ENCODE measurements at regions not wholly inside any gene's neighbourhood (a gene's known extent, or its start where the extent isn't known, plus 50 kb on each side); places are given as distances from the start of the nearest gene placed in this dataset.

- TF ChIP-seq CTCF (conservative IDR thresholded peaks at IDR 0.05; ENCODE audit: low read depth, low read length), result no peak
- H3K4me3 ChIP-seq (ENCODE audit: low read length), result no peak overlapping the region
- DNase-seq (ENCODE audit: low read depth), result no peak
Observed at GRCh38 chr20:11110535-11110934, 436.7 kb upstream of the JAG1 start.

- DNase-seq (ENCODE audit: low read depth), result no peak
- no peak for TF ChIP-seq CTCF (conservative IDR thresholded peaks at IDR 0.05; ENCODE audit: low read depth, low read length)
- no peak overlapping the region for H3K4me3 ChIP-seq (ENCODE audit: low read length)
Observed at GRCh38 chr20:11111191-11111590, 437.4 kb upstream of the JAG1 start.

- DNase-seq (ENCODE audit: low read depth), result no peak
- no peak for TF ChIP-seq CTCF (conservative IDR thresholded peaks at IDR 0.05; ENCODE audit: low read depth, low read length)
- H3K4me3 ChIP-seq (ENCODE audit: low read length), result no peak overlapping the region
Observed at GRCh38 chr20:11112832-11113231, 439.0 kb upstream of the JAG1 start.

- H3K4me3 ChIP-seq (ENCODE audit: low read length), result no peak overlapping the region
- DNase-seq (ENCODE audit: low read depth), result no peak
- TF ChIP-seq CTCF (conservative IDR thresholded peaks at IDR 0.05; ENCODE audit: low read depth, low read length), result no peak
Observed at GRCh38 chr20:11114382-11114781, 440.6 kb upstream of the JAG1 start.

GRCh38 chr20:11117808-11118528, 444.2 kb upstream of the JAG1 start:
- DNase-seq (ENCODE audit: low read depth), result no peak
- TF ChIP-seq CTCF (conservative IDR thresholded peaks at IDR 0.05; ENCODE audit: low read depth, low read length), result no peak
- H3K4me3 ChIP-seq (ENCODE audit: low read length), result no peak overlapping the region

- DNase-seq (ENCODE audit: low read depth), result no peak
- no peak overlapping the region for H3K4me3 ChIP-seq (ENCODE audit: low read length)
- no peak for TF ChIP-seq CTCF (conservative IDR thresholded peaks at IDR 0.05; ENCODE audit: low read depth, low read length)
Observed at GRCh38 chr20:11118802-11119380, 445.1 kb upstream of the JAG1 start.

- TF ChIP-seq CTCF (conservative IDR thresholded peaks at IDR 0.05; ENCODE audit: low read depth, low read length), result no peak
- H3K4me3 ChIP-seq (ENCODE audit: low read length), result no peak overlapping the region
- no peak for DNase-seq (ENCODE audit: low read depth)
Observed at GRCh38 chr20:11119573-11119972, 445.8 kb upstream of the JAG1 start.
